ENCODE measurements at regions not wholly inside any gene's neighbourhood (a gene's known extent, or its start where the extent isn't known, plus 50 kb on each side); places are given as distances from the start of the nearest gene placed in this dataset.
"Not testable (repeated sequence)": the region's sequence is repeated elsewhere in the genome, so short reads cannot be mapped to it uniquely, and the experiment has no call there.

- no peak for ATAC-seq
- peak in 1 of 2 donors; percentile 11 for DNase-seq
Observed at GRCh38 chrY:7344661-7345060, 433.1 kb upstream of the AMELY start.

GRCh38 chrY:7343261-7343660 lies 431.7 kb upstream of the AMELY start:
- TF ChIP-seq CTCF (IDR thresholded peaks at IDR 0.05 in 4 of 5, conservative IDR thresholded peaks at IDR 0.05 in 1 of 5) = no peak
- no peak for TF ChIP-seq POLR2A (IDR thresholded peaks at IDR 0.05)
- Histone ChIP-seq H3K27ac (peak overlapping the region in 1 of 4 donors; percentile 42), H3K36me3 (no peaks in the 10 kb centered on the region), H3K9me3 (no peaks in the 10 kb centered on the region), H3K4me1 (no peaks in the 10 kb centered on the region), H3K4me3 (no peak overlapping the region), H3K27me3 (no peaks in the 10 kb centered on the region)
- intact Hi-C loops (cut with DNase I; ENCODE audit: low total_unique reads) = no loop called here
- no peak for ATAC-seq
- no peak for DNase-seq
- in situ Hi-C loops (cut with MboI; ENCODE audit: low sequenced_read_pairs in 4 of 4) = no loop called here

More at GRCh38 chrY:7344661-7345060, 433.1 kb upstream of the AMELY start:
- in situ Hi-C loops (cut with MboI; ENCODE audit: low sequenced_read_pairs in 4 of 4) (no loop called here), intact Hi-C loops (cut with DNase I; ENCODE audit: low total_unique reads) (no loop called here)
- peak in 2 of 5 experiments; percentile 48 to 62 for TF ChIP-seq CTCF (IDR thresholded peaks at IDR 0.05 in 4 of 5, conservative IDR thresholded peaks at IDR 0.05 in 1 of 5)
- no peak for TF ChIP-seq POLR2A (IDR thresholded peaks at IDR 0.05)
- Histone ChIP-seq H3K9me3 (no peaks in the 10 kb centered on the region), H3K27me3 (no peaks in the 10 kb centered on the region), H3K4me1 (no peaks in the 10 kb centered on the region), H3K36me3 (no peaks in the 10 kb centered on the region), H3K4me3 (no peak overlapping the region), H3K27ac (peak overlapping the region in 1 of 4 donors; percentile 20)

- in situ Hi-C loops (cut with MboI; ENCODE audit: low sequenced_read_pairs in 4 of 4); H3K9me3 ChIP-seq; H3K27me3 ChIP-seq; H3K36me3 ChIP-seq; DNase-seq; intact Hi-C loops (cut with DNase I; ENCODE audit: low total_unique reads); H3K4me1 ChIP-seq; H3K4me3 ChIP-seq: not testable (repeated sequence)
- ATAC-seq = peak in 1 of 2 donors; percentile 36
- peak overlapping the region in 2 of 4 donors; percentile 48 to 59 for H3K27ac ChIP-seq
Observed at GRCh38 chrY:7342732-7343131, 431.2 kb upstream of the AMELY start.

- Histone ChIP-seq H3K36me3 (no peaks in the 10 kb centered on the region), H3K4me1 (no peaks in the 10 kb centered on the region), H3K27ac (peak overlapping the region in 1 of 4 donors; percentile 34), H3K9me3 (no peaks in the 10 kb centered on the region), H3K4me3 (no peak overlapping the region), H3K27me3 (no peaks in the 10 kb centered on the region)
- DNase-seq = no peak
- in situ Hi-C loops (cut with MboI; ENCODE audit: low sequenced_read_pairs in 4 of 4) (no loop called here), intact Hi-C loops (cut with DNase I; ENCODE audit: low total_unique reads) (no loop called here)
- no peak for TF ChIP-seq CTCF (IDR thresholded peaks at IDR 0.05 in 4 of 5, conservative IDR thresholded peaks at IDR 0.05 in 1 of 5)
- TF ChIP-seq POLR2A (IDR thresholded peaks at IDR 0.05) = no peak
- no peak for ATAC-seq
Observed at GRCh38 chrY:7339391-7340087, 428.0 kb upstream of the AMELY start.

- no peaks in the 10 kb centered on the region for H3K4me1 ChIP-seq
Observed at GRCh38 chrY:7336023-7336873, 424.7 kb upstream of the AMELY start.

More at GRCh38 chrY:7336023-7336873, 424.7 kb upstream of the AMELY start:
- Histone ChIP-seq H3K9me3 (no peaks in the 10 kb centered on the region), H3K36me3 (no peaks in the 10 kb centered on the region), H3K4me3 (no peak overlapping the region), H3K27ac (no peak overlapping the region), H3K27me3 (no peaks in the 10 kb centered on the region)
- intact Hi-C loops (cut with DNase I; ENCODE audit: low total_unique reads) = no loop called here
- ATAC-seq = no peak
- TF ChIP-seq CTCF (IDR thresholded peaks at IDR 0.05 in 4 of 5, conservative IDR thresholded peaks at IDR 0.05 in 1 of 5) (no peak), POLR2A (IDR thresholded peaks at IDR 0.05) (no peak)
- in situ Hi-C loops (cut with MboI; ENCODE audit: low sequenced_read_pairs in 4 of 4) = no loop called here
- DNase-seq = no peak
